ENCODE measurements at regions not wholly inside any gene's neighbourhood (a gene's known extent, or its start where the extent isn't known, plus 50 kb on each side); places are given as distances from the start of the nearest gene placed in this dataset.
A peak's percentile ranks its signal among the peaks of the same experiment; 100 is the strongest.

DNA sequence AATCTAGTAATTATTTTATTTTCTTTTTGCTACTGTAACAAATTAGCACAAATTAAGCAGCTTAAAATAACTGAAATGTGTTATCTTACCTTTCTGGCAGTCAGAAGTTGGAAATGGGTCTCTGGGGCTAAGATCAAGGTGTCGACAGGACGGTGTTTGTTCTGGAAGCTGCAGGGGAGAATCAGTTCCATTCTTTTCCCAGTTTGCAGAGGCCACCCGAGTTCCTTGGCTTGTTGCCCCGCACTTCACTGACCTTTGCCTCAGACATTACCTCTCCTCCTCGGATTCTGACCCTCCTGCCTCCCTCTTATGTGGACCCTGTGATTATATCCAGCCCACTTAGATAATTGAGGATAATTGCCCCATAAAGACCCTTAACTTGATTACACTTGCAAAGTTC is 61.0 kb upstream of the MAF start:
- peak in 1 of 10 donors; percentile 20 for DNase-seq
- intact Hi-C loops (cut with DNase I) = no loop called here

- no peak for DNase-seq
- intact Hi-C loops (cut with DNase I) = no loop called here
Observed at GRCh38 chr16:79659344-79659743, 58.8 kb upstream of the MAF start.

DNA sequence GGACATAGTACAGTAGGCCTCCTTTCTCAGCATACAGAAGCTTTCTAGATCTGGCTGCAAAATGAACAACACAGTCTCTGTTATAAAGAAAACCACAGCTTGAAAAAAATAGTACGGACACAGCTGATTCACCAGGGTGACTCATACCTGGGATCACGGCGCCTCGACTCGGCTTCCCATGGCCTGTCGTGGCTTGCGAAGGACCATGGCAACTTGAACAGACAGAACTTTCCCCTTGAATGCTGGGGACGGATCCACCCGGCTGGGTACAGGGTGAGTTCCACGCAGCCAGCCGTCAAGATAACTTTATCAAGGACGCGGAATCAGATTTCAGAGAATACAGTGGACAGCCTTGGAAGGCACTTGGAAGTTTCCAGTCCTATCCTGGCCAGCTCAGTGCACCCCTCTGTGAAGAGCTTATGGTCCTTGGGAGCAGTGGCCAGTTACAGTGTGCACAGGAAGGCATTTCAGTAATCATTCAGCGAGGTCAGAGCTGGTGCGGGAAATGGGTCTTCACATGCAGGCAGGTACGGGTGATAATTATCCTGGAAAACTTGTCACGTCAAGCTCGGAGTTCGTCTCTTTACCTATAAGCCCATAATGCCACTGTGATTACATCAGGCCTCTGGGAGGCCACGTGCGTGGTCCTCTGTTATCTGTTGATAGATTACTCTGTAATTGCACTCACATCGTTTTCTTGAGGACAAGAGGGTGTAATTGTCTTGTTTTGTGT is 57.9 kb upstream of the MAF start:
- DNase-seq = peak in 2 of 10 donors; percentile 14 to 37
- intact Hi-C loops (cut with DNase I) = no loop called here

GRCh38 chr16:79656553-79657115 is 56.1 kb upstream of the MAF start:
- DNase-seq = peak in 1 of 10 donors; percentile 12
- intact Hi-C loops (cut with DNase I) = no loop called here

DNA sequence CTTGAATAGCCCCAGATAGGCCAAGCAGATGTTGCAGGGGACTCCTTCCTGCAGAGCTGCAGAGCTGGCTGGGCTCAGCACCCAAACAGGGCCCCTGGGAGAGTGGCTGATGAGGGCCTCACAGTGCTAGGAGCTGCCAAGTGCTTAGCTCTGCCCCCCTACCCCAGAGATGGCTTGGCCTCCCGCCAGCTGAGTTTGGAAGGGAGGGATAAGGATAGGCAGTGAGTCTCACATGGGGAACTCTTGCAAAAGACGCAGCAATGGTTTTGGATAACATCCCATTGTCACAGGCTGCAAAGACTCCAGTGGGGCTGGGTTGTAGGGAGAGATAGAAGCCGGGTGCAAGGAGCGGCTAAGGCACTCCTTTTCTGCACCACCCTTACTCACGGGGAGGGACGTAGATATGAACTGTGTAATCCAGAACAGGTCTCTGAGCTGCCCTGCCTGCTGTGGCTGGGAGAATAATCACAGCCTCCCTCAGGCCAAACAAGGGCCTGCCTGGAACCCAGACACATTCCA is 52.9 kb upstream of the MAF start:
- intact Hi-C loops (cut with DNase I) = no loop called here
- DNase-seq = peak in 1 of 10 donors; percentile 83

DNA sequence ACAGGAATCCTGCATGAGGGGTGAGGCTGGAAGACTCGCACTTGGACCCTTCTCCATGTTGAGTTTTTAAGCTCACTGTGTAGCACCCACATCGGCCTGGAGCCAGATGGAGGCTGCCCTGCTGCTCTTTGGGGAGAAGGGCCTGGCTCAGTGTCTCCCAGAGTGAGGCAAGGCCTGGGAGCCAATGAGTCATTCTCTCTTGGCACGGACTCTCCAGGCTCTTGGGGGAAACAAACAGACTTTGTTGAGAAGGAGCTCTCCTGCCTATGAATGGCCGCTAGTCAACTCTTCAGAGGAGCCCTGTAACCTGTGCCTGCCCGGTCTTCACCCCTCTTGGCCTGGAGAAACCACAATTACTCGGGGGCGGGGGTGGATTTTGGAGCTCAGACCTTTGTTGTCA is 50.8 kb upstream of the MAF start:
- peak in 8 of 10 donors; percentile 22 to 93 (median 54) for DNase-seq
- intact Hi-C loops (cut with DNase I) = no loop called here

All from posterior cingulate gyrus (tissue), 11 donors.